ENCODE measurements at regions not wholly inside any gene's neighbourhood (a gene's known extent, or its start where the extent isn't known, plus 50 kb on each side); places are given as distances from the start of the nearest gene placed in this dataset.

GRCh38 chr22:19628038-19628776 is 86.1 kb upstream of the SEPTIN5 start:
- TF ChIP-seq CTCF (IDR thresholded peaks at IDR 0.05) (no peak), POLR2A (IDR thresholded peaks at IDR 0.05) (no peak)

Measured in lower leg skin (tissue), 3 donors.